Right atrium auricular region (tissue), 2 donors: ENCODE measurements at regions not wholly inside any gene's neighbourhood (a gene's known extent, or its start where the extent isn't known, plus 50 kb on each side); places are given as distances from the start of the nearest gene placed in this dataset.
A peak's percentile ranks its signal among the peaks of the same experiment; 100 is the strongest.

Experiments
- DNase-seq: peaks from one replicate; pipeline ENCODE4 v3.0.0-alpha.2; 2019; ENCODE audit warnings: low spot score
- H3K27ac ChIP-seq, 2 donors: fragments of 200-600 bp; sonication (generic); 1 replicate in 1 of 2; 2 replicates in 1 of 2; pipeline ENCODE4 v1.5.1; 2016 to 2019
- H3K27me3 ChIP-seq, 2 donors: fragments of 200-600 bp; sonication (generic); one replicate each; pipeline versions ENCODE4 v1.5.1 to v1.6.0; 2017 to 2019
- H3K36me3 ChIP-seq: fragments of 200-600 bp; sonication (generic); one replicate; pipeline ENCODE4 v1.5.1; 2016
- H3K4me1 ChIP-seq, 2 donors: fragments of 200-600 bp; sonication (generic); one replicate each; pipeline versions ENCODE4 v1.5.1 to v1.6.0; 2017 to 2019
- H3K4me3 ChIP-seq, 2 donors: fragments of 200-600 bp; sonication (generic); 1 replicate in 1 of 2; 2 replicates in 1 of 2; pipeline ENCODE4 v1.5.1; 2017 to 2019; ENCODE audit warnings: mild to moderate bottlenecking in 1 of 2, moderate library complexity in 1 of 2
- H3K9me3 ChIP-seq, 2 donors: fragments of 200-600 bp; sonication (generic); one replicate each; pipeline ENCODE4 v1.5.1; 2019
- CTCF ChIP-seq, 2 donors: fragments of 200-600 bp; sonication (generic); IDR thresholded peaks; one replicate each; pipeline ENCODE4 v1.5.1; 2019; ENCODE audit warnings: antibody characterized with exemption in 2 of 2

GRCh38 chr2:187167491-187167890, 280.6 kb downstream of the CALCRL start:
- DNase-seq, result no peak
- Histone ChIP-seq H3K27ac (no peak overlapping the region), H3K9me3 (peaks cover 0 to 6% of the 10 kb centered on the region in 2 donors), H3K4me1 (no peaks in the 10 kb centered on the region), H3K36me3 (no peaks in the 10 kb centered on the region), H3K4me3 (no peak overlapping the region), H3K27me3 (no peaks in the 10 kb centered on the region)
- no peak for TF ChIP-seq CTCF (IDR thresholded peaks at IDR 0.05)

DNA sequence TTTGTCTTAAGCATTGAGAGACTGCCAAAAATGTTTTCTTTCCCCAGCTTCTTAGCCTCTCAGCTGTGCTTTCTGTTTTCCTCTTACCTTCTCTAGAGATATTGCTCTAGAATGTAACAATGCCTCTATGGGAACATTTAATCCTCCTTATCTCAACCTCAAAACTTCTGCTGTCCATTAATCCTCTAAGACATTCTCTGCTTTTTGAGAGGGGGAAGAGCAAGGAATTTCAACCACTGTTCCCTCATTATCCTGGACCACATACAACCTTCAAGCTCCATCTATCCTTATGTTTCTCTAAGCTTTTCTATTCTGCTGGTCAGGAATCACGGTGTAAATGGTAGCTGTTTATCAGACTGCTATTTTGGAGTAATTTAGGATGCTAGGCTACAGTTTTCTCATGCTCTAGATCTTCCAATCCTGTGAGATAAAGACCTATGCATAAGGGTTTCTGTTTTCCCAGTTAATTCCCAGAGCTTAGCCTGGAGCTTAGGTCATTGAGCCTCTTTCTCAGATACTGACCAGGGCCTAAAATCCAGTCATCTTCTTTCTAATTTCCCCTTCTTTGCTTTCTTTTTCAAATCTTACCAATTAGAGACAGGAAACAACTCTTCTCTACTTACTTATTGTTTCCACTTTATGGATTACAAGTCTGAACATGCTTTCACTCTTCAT, 282.0 kb downstream of the CALCRL start:
- H3K4me1 ChIP-seq, result no peaks in the 10 kb centered on the region
- TF ChIP-seq CTCF (IDR thresholded peaks at IDR 0.05), result no peak

DNA sequence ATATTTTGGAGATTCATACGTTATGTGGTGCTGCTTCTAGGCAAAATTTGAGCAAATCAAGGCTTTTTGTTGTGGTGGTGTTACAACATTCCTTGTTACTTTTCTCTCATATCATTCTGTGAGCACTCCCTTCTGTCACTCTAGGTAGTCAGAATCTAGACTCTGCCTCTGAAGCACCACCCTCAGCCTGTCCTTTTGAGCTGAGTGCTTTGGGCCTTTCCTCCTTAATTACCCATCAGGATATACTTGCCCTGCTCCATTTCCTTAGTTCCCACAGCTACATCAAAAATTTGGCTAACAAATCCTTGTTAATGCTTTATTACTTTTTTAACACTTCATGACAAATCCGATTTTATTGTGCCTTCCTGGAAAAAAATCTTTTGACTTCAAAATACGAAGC, 289.6 kb downstream of the CALCRL start:
- H3K4me1 ChIP-seq, result no peaks in the 10 kb centered on the region
- H3K27ac ChIP-seq, result peak overlapping the region in 1 of 2 donors; percentile 8
- H3K4me3 ChIP-seq, result no peak overlapping the region
- H3K36me3 ChIP-seq, result no peaks in the 10 kb centered on the region
- TF ChIP-seq CTCF (IDR thresholded peaks at IDR 0.05), result no peak
- no peak for DNase-seq
- peaks cover 3 to 27% of the 10 kb centered on the region in 2 donors for H3K9me3 ChIP-seq
- H3K27me3 ChIP-seq, result no peaks in the 10 kb centered on the region

More for the DNA sequence above, 282.0 kb downstream of the CALCRL start:
- DNase-seq, result no peak
- Histone ChIP-seq H3K4me3 (no peak overlapping the region), H3K27ac (no peak overlapping the region), H3K36me3 (no peaks in the 10 kb centered on the region), H3K9me3 (peaks cover 0 to 6% of the 10 kb centered on the region in 2 donors), H3K27me3 (no peaks in the 10 kb centered on the region)

DNA sequence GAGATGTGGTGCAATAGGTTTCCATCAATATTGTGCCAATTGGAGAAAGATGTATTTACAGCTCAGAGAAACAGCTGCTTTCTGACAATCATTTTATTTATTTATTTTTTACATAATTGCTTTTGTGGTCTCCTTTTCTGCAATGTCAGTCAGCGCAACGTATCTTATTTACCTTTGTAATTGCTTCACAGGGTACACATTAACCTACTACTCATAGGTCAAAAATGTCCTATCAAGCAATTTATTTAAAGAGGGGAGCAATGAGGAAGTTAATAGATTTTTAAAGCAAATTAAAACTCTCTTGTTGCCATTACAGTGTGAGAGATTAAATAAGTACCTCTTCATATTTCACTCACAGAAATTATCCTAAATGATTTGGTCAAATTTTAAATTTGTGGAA, 291.0 kb downstream of the CALCRL start:
- no peak overlapping the region for H3K27ac ChIP-seq
- H3K9me3 ChIP-seq, result peaks cover 3 to 27% of the 10 kb centered on the region in 2 donors
- TF ChIP-seq CTCF (IDR thresholded peaks at IDR 0.05), result no peak
- no peaks in the 10 kb centered on the region for H3K27me3 ChIP-seq
- H3K36me3 ChIP-seq, result no peaks in the 10 kb centered on the region
- DNase-seq, result no peak
- no peaks in the 10 kb centered on the region for H3K4me1 ChIP-seq
- H3K4me3 ChIP-seq, result no peak overlapping the region

DNA sequence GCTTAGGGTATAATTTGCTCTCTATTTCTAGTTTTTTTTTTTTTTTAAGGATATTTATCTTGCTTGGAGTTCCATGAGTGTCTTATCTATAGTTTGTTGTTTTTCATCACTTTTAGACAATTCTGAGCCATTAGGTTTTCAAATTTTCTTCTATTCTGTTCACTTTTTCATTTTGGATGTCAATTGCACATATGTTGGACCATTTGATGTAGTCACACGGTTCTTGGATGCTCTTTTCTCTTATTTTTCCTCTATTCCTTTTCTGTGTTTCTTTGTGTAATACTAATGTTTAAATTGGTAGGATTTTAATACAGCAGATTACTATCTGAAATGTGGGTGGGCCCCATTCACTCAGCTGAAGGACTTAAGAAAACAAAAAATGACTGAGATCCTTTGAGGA, 292.6 kb downstream of the CALCRL start:
- no peak for DNase-seq
- peaks cover 3 to 27% of the 10 kb centered on the region in 2 donors for H3K9me3 ChIP-seq
- no peak for TF ChIP-seq CTCF (IDR thresholded peaks at IDR 0.05)
- no peak overlapping the region for H3K27ac ChIP-seq
- H3K27me3 ChIP-seq, result no peaks in the 10 kb centered on the region
- no peak overlapping the region for H3K4me3 ChIP-seq
- no peaks in the 10 kb centered on the region for H3K36me3 ChIP-seq
- H3K4me1 ChIP-seq, result no peaks in the 10 kb centered on the region

DNA sequence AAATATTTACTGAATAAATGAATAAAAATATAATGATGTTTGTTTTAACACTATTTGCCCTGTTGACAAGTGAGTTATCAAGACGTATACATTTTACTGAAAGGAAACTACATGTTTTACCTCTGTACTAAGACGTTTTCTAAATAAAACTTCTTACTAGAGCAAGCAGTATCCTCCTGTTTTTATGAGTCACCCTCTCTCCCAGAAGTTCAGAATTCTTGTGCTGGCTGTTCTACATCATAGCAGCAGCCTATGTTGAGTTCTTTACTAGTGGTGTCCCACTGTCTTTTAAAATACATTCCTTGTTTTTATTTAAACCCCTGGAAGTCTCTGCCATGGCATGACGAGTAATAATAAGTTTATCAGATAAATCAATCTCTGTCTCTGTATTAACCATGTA, 297.4 kb downstream of the CALCRL start:
- Histone ChIP-seq H3K27me3 (no peaks in the 10 kb centered on the region), H3K36me3 (no peaks in the 10 kb centered on the region), H3K4me3 (no peak overlapping the region), H3K4me1 (no peaks in the 10 kb centered on the region), H3K27ac (no peak overlapping the region), H3K9me3 (peaks cover 0 to 21% of the 10 kb centered on the region in 2 donors)
- DNase-seq, result no peak
- TF ChIP-seq CTCF (IDR thresholded peaks at IDR 0.05), result no peak
